22Rv1 (cell line): ENCODE measurements at regions not wholly inside any gene's neighbourhood (a gene's known extent, or its start where the extent isn't known, plus 50 kb on each side); places are given as distances from the start of the nearest gene placed in this dataset.

Experiments used
- H3K27ac ChIP-seq: fragments of 450-650 bp; 2 replicates; pipeline ENCODE4 v1.5.1; 2017
- ZFX ChIP-seq: fragments of 450-650 bp; IDR thresholded peaks from 2 replicates; pipeline ENCODE4 v1.6.1; 2017; ENCODE audit warnings: antibody characterized with exemption, borderline replicate concordance
- TF ChIP-seq, protein P1 (sequence below): fragments of 450-650 bp; IDR thresholded peaks from 2 replicates; pipeline ENCODE4 v1.5.1; 2017; ENCODE audit warnings: mild to moderate bottlenecking

DNA sequence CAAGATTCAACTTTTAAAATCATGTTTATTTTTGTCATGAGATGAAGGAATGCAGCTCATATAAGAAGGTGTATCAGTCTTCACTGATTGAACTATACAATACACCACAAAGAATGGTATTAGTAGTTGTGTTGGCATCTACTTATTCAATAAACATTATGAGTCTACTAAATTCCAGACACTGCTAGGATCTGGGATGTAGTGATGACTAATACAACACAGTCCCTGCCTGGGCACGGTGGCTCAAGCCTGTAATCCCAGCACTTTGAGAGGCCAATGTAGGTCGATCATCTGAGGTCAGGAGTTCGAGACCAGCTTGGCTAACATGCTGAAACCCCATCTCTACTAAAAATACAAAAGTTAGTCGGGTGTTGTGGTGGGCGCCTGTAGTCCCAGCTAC, 171.4 kb upstream of the NFIB start:
- H3K27ac ChIP-seq, result no peak overlapping the region
- no peak for TF ChIP-seq ZFX
- TF ChIP-seq, protein P1, sequence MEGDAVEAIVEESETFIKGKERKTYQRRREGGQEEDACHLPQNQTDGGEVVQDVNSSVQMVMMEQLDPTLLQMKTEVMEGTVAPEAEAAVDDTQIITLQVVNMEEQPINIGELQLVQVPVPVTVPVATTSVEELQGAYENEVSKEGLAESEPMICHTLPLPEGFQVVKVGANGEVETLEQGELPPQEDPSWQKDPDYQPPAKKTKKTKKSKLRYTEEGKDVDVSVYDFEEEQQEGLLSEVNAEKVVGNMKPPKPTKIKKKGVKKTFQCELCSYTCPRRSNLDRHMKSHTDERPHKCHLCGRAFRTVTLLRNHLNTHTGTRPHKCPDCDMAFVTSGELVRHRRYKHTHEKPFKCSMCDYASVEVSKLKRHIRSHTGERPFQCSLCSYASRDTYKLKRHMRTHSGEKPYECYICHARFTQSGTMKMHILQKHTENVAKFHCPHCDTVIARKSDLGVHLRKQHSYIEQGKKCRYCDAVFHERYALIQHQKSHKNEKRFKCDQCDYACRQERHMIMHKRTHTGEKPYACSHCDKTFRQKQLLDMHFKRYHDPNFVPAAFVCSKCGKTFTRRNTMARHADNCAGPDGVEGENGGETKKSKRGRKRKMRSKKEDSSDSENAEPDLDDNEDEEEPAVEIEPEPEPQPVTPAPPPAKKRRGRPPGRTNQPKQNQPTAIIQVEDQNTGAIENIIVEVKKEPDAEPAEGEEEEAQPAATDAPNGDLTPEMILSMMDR, result no peak

- H3K27ac ChIP-seq, result no peak overlapping the region
- TF ChIP-seq, protein P1, result no peak
- no peak for TF ChIP-seq ZFX
Observed at GRCh38 chr9:14482856-14483255, 168.9 kb upstream of the NFIB start.

- no peak overlapping the region for H3K27ac ChIP-seq
- TF ChIP-seq, protein P1, result no peak
- no peak for TF ChIP-seq ZFX
Observed at GRCh38 chr9:14480526-14480925, 166.6 kb upstream of the NFIB start.

DNA sequence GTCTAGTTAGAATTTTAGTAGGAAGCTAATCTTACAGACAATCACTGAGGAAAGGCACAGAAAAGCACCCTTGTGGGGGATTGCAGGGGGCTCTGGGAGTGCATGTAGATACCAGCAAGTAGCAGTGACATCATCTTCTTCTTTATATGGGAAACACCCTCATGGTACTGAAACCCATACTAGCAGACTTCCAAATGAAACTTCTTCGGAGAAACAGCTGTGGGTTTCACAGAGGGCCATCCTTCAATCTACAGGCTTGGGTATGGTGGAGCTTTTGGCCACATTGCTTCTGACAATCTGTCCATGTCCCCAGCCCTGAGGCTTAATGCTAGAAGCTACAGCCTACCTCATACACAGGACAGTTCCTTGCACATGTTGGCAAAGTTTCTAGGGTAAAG, 165.2 kb upstream of the NFIB start:
- H3K27ac ChIP-seq, result no peak overlapping the region

GRCh38 chr9:14478175-14479162, 164.5 kb upstream of the NFIB start:
- TF ChIP-seq, protein P1, result no peak
- TF ChIP-seq ZFX, result no peak
- H3K27ac ChIP-seq, result no peak overlapping the region

More for the DNA sequence above, 165.2 kb upstream of the NFIB start:
- TF ChIP-seq, protein P1, result no peak
- TF ChIP-seq ZFX, result no peak

DNA sequence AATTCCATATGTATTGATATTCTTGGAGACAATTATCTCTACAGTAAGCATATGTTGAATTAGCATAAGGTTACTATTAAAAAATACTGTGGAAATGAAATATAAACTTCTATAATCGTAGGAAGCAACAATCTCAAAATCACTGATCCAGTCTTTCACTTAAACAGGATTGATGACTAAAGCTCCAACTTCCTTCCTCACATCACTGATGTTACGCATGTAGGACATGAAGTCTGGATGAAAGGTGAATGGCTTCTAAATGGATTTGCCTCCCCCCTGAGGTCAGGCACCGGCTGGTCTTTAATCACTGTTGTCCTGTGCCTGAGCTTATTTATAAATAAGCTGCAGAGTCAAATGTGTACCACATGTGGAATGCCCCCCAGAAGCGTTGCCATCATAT, 157.1 kb upstream of the NFIB start:
- TF ChIP-seq ZFX, result no peak
- TF ChIP-seq, protein P1, result no peak
- no peak overlapping the region for H3K27ac ChIP-seq
